ENCODE measurements at regions not wholly inside any gene's neighbourhood (a gene's known extent, or its start where the extent isn't known, plus 50 kb on each side); places are given as distances from the start of the nearest gene placed in this dataset.
A peak's percentile ranks its signal among the peaks of the same experiment; 100 is the strongest.
"Not testable (repeated sequence)": the region's sequence is repeated elsewhere in the genome, so short reads cannot be mapped to it uniquely, and the experiment has no call there.

GRCh38 chr7:8841171-8841570 is 407.8 kb downstream of the NXPH1 start:
- Histone ChIP-seq H3K9me3 (ENCODE audit: low read depth, low read length, poor library complexity, severe bottlenecking) (no peaks in the 10 kb centered on the region), H3K36me3 (ENCODE audit: insufficient read depth, low read length, poor library complexity, severe bottlenecking) (no peaks in the 10 kb centered on the region), H3K4me1 (ENCODE audit: insufficient read depth, low read length, poor library complexity, severe bottlenecking) (no peaks in the 10 kb centered on the region), H3K27ac (ENCODE audit: low read depth, low read length, poor library complexity, severe bottlenecking) (no peak overlapping the region), H3K27me3 (replicated peaks; ENCODE audit: insufficient read depth, low read depth, low read length, poor library complexity) (peaks cover 21% of the 10 kb centered on the region), H3K4me3 (ENCODE audit: low read depth, low read length, poor library complexity, severe bottlenecking) (no peak overlapping the region)
- DNase-seq (ENCODE audit: low spot score) = no peak
- intact Hi-C loops (cut with micrococcal nuclease; ENCODE audit: unreplicated experiment) = no loop called here
- TF ChIP-seq EZH2 (IDR thresholded peaks at IDR 0.05; ENCODE audit: borderline replicate concordance, low read depth, low read length, poor library complexity, severe bottlenecking) = no peak
- POLR2A ChIA-PET (ENCODE audit: low non-redundant PET) = no interaction called here
- BruUV-seq (replicated peaks) = no TSS peak
- CTCF ChIA-PET = no interaction called here

- H3K4me3 ChIP-seq (ENCODE audit: low read depth, low read length, poor library complexity, severe bottlenecking) = no peak overlapping the region
- no peak overlapping the region for H3K27ac ChIP-seq (ENCODE audit: low read depth, low read length, poor library complexity, severe bottlenecking)
- H3K36me3 ChIP-seq (ENCODE audit: insufficient read depth, low read length, poor library complexity, severe bottlenecking) = no peaks in the 10 kb centered on the region
- BruUV-seq (replicated peaks) = no TSS peak
- intact Hi-C loops (cut with micrococcal nuclease; ENCODE audit: unreplicated experiment) = no loop called here
- CTCF ChIA-PET = no interaction called here
- no peaks in the 10 kb centered on the region for H3K4me1 ChIP-seq (ENCODE audit: insufficient read depth, low read length, poor library complexity, severe bottlenecking)
- no peaks in the 10 kb centered on the region for H3K27me3 ChIP-seq (replicated peaks; ENCODE audit: insufficient read depth, low read depth, low read length, poor library complexity)
- no peak for DNase-seq (ENCODE audit: low spot score)
- TF ChIP-seq CTCF (conservative IDR thresholded peaks at IDR 0.05; ENCODE audit: low read depth, low read length) (no peak), EZH2 (IDR thresholded peaks at IDR 0.05; ENCODE audit: borderline replicate concordance, low read depth, low read length, poor library complexity, severe bottlenecking) (no peak)
- POLR2A ChIA-PET (ENCODE audit: low non-redundant PET) = no interaction called here
- no peaks in the 10 kb centered on the region for H3K9me3 ChIP-seq (ENCODE audit: low read depth, low read length, poor library complexity, severe bottlenecking)
These were observed 438.3 kb downstream of the NXPH1 start for GRCh38 chr7:8871716-8872115.

DNA sequence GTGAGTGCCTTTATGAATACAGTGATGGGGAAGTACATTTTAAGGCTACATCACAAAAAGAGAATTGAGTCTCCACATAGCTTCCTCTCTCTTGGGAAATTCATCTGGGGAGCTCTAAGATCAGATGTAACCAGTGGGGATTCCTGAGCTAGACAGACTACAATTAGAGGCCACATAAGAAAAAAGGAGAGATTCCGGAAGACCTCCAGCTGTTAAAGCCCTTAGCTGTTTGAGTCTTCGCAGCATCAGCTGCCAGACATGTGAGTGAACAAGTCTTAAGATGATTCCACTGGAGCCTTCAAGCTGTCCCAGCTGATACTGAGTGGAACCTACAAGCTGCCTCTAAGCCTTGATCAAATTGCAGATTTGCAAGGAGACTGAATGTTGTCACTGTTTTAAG is 448.5 kb downstream of the NXPH1 start:
- Histone ChIP-seq H3K27me3 (replicated peaks; ENCODE audit: insufficient read depth, low read depth, low read length, poor library complexity) (no peaks in the 10 kb centered on the region), H3K4me3 (ENCODE audit: low read depth, low read length, poor library complexity, severe bottlenecking) (no peak overlapping the region), H3K9me3 (ENCODE audit: low read depth, low read length, poor library complexity, severe bottlenecking) (no peaks in the 10 kb centered on the region), H3K4me1 (ENCODE audit: insufficient read depth, low read length, poor library complexity, severe bottlenecking) (peaks cover 14% of the 10 kb centered on the region), H3K36me3 (ENCODE audit: insufficient read depth, low read length, poor library complexity, severe bottlenecking) (no peaks in the 10 kb centered on the region), H3K27ac (ENCODE audit: low read depth, low read length, poor library complexity, severe bottlenecking) (no peak overlapping the region)
- ChIA-PET POLR2A (ENCODE audit: low non-redundant PET) (no interaction called here), CTCF (interaction anchor here (0.5 kb wide), 1 partner anchor 27 kb away, joined by 3 read pairs; no protein-coding TSS in a partner anchor)
- DNase-seq (ENCODE audit: low spot score) = peak; percentile 94
- TF ChIP-seq CTCF (conservative IDR thresholded peaks at IDR 0.05; ENCODE audit: low read depth, low read length) (no peak), EZH2 (IDR thresholded peaks at IDR 0.05; ENCODE audit: borderline replicate concordance, low read depth, low read length, poor library complexity, severe bottlenecking) (no peak)
- no TSS peak for BruUV-seq (replicated peaks)
- intact Hi-C loops (cut with micrococcal nuclease; ENCODE audit: unreplicated experiment) = no loop called here

DNA sequence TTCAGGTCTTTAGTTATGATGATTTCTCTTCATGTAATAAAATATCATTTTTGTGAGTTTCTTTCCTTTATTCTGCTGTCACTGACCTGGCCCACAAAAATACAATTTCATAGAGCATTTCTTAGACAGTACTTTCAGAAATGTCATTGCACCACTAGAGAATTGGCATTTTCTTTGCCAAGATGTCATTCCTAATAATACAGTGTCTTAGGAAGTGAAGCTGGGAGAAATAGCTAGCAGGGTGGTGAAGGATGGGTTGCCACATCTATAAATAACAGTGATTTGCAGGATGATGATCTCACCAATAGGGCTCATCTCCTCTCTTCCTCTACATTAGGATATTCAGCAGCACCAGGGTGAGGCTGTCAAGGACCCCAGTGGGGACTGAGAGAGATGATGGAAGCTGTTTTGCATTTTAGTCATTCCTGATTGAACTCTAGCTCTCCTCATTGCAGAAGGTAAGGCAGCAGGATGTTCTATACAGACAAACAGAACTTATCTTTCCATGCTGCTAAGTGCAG is 452.1 kb downstream of the NXPH1 start:
- POLR2A ChIA-PET (ENCODE audit: low non-redundant PET) = no interaction called here
- Histone ChIP-seq H3K4me3 (ENCODE audit: low read depth, low read length, poor library complexity, severe bottlenecking) (no peak overlapping the region), H3K4me1 (ENCODE audit: insufficient read depth, low read length, poor library complexity, severe bottlenecking) (peaks cover 14% of the 10 kb centered on the region), H3K27me3 (replicated peaks; ENCODE audit: insufficient read depth, low read depth, low read length, poor library complexity) (no peaks in the 10 kb centered on the region), H3K9me3 (ENCODE audit: low read depth, low read length, poor library complexity, severe bottlenecking) (no peaks in the 10 kb centered on the region), H3K36me3 (ENCODE audit: insufficient read depth, low read length, poor library complexity, severe bottlenecking) (no peaks in the 10 kb centered on the region), H3K27ac (ENCODE audit: low read depth, low read length, poor library complexity, severe bottlenecking) (no peak overlapping the region)
- intact Hi-C loops (cut with micrococcal nuclease; ENCODE audit: unreplicated experiment) = no loop called here
- no TSS peak for BruUV-seq (replicated peaks)
- no peak for TF ChIP-seq CTCF (conservative IDR thresholded peaks at IDR 0.05; ENCODE audit: low read depth, low read length)
- TF ChIP-seq EZH2 (IDR thresholded peaks at IDR 0.05; ENCODE audit: borderline replicate concordance, low read depth, low read length, poor library complexity, severe bottlenecking) = no peak
- CTCF ChIA-PET = no interaction called here
- DNase-seq (ENCODE audit: low spot score) = no peak

GRCh38 chr7:8890346-8890745 is 456.9 kb downstream of the NXPH1 start:
- POLR2A ChIA-PET (ENCODE audit: low non-redundant PET); intact Hi-C loops (cut with micrococcal nuclease; ENCODE audit: unreplicated experiment); BruUV-seq (replicated peaks): not testable (repeated sequence)

More at GRCh38 chr7:8890346-8890745, 456.9 kb downstream of the NXPH1 start:
- CTCF ChIA-PET; H3K36me3 ChIP-seq (ENCODE audit: insufficient read depth, low read length, poor library complexity, severe bottlenecking); H3K9me3 ChIP-seq (ENCODE audit: low read depth, low read length, poor library complexity, severe bottlenecking); H3K27me3 ChIP-seq (replicated peaks; ENCODE audit: insufficient read depth, low read depth, low read length, poor library complexity); H3K4me3 ChIP-seq (ENCODE audit: low read depth, low read length, poor library complexity, severe bottlenecking); DNase-seq (ENCODE audit: low spot score); H3K4me1 ChIP-seq (ENCODE audit: insufficient read depth, low read length, poor library complexity, severe bottlenecking); H3K27ac ChIP-seq (ENCODE audit: low read depth, low read length, poor library complexity, severe bottlenecking): not testable (repeated sequence)
